Caco-2 (cell line): ENCODE measurements at regions not wholly inside any gene's neighbourhood (a gene's known extent, or its start where the extent isn't known, plus 50 kb on each side); places are given as distances from the start of the nearest gene placed in this dataset.
A peak's percentile ranks its signal among the peaks of the same experiment; 100 is the strongest.

Experiments
- BruUV-seq: library from RNA; stranded (reverse); fragments of 400-500 nt; replicated peaks from 2 replicates; lab custom pipeline; 2021; lab: Mats Ljungman, UMichigan
- CTCF ChIA-PET: fragments of 300-600 bp; sonication (Branson Sonifier 250); formaldehyde crosslinking; loops from one replicate; lab custom pipeline; 2022; ENCODE audit warnings: antibody characterized with exemption; lab: Charles Lee
- POLR2A ChIA-PET: fragments of 300-600 bp; sonication (Branson Sonifier 250); formaldehyde crosslinking; loops from one replicate; lab custom pipeline; 2022; ENCODE audit warnings: antibody characterized with exemption; lab: Charles Lee
- DNase-seq, 2 experiments: peaks; one replicate each; pipeline versions ENCODE4 v3.0.0 to v3.0.0-alpha.2; 2020 to 2022
- H3K27me3 ChIP-seq: replicated peaks from 2 replicates; pipeline ENCODE4 v1.6.0; 2011; ENCODE audit warnings: low read length; ENCODE audit not compliant: control insufficient read depth, insufficient read depth
- H3K36me3 ChIP-seq: 2 replicates; pipeline ENCODE4 v1.5.1; 2011; ENCODE audit warnings: low read length; ENCODE audit not compliant: control insufficient read depth, insufficient read depth
- H3K4me1 ChIP-seq: fragments of 250-450 bp; sonication (Bioruptor Pico); 2 replicates; pipeline ENCODE4 v1.5.1; 2020; ENCODE audit warnings: mild to moderate bottlenecking
- H3K4me3 ChIP-seq: 2 replicates; pipeline ENCODE4 v1.5.1; 2011; ENCODE audit warnings: low read depth, mild to moderate bottlenecking, control low read depth, low read length
- H3K9me3 ChIP-seq: fragments of 250-450 bp; sonication (Bioruptor Pico); 2 replicates; pipeline ENCODE4 v1.5.1; 2020; ENCODE audit warnings: mild to moderate bottlenecking, moderate library complexity
- H3K27ac Mint-ChIP-seq: one replicate; pipeline ENCODE4 v1.8.0; 2022; ENCODE audit warnings: mixed read lengths; ENCODE audit not compliant: unreplicated experiment
- H3K27me3 Mint-ChIP-seq: one replicate; pipeline ENCODE4 v1.8.0; 2022; ENCODE audit warnings: mixed read lengths; ENCODE audit not compliant: insufficient read depth, unreplicated experiment
- H3K36me3 Mint-ChIP-seq: one replicate; pipeline ENCODE4 v1.8.0; 2022; ENCODE audit warnings: mild to moderate bottlenecking, mixed read lengths; ENCODE audit not compliant: insufficient read depth, unreplicated experiment
- H3K4me1 Mint-ChIP-seq: one replicate; pipeline ENCODE4 v1.8.0; 2022; ENCODE audit warnings: low read depth, mixed read lengths; ENCODE audit not compliant: unreplicated experiment
- H3K4me3 Mint-ChIP-seq: one replicate; pipeline ENCODE4 v1.8.0; 2022; ENCODE audit warnings: mild to moderate bottlenecking, moderate library complexity, mixed read lengths; ENCODE audit not compliant: unreplicated experiment
- H3K9me3 Mint-ChIP-seq: one replicate; pipeline ENCODE4 v1.8.0; 2022; ENCODE audit warnings: mixed read lengths; ENCODE audit not compliant: unreplicated experiment
- CTCF ChIP-seq, 2 experiments: fragments of 200-600 bp in 1 of 2; IDR thresholded peaks; 1 replicate in 1 of 2; 2 replicates in 1 of 2; pipeline versions ENCODE4 v1.5.1 to v1.8.0; 2011 to 2022; ENCODE audit warnings: antibody characterized with exemption in 1 of 2, control low read depth in 1 of 2, inconsistent platforms in 1 of 2, low read depth in 1 of 2, low read length in 1 of 2, mild to moderate bottlenecking in 1 of 2, moderate library complexity in 1 of 2; ENCODE audit not compliant: insufficient read depth in 1 of 2, severe bottlenecking in 1 of 2, unreplicated experiment in 1 of 2
- intact Hi-C: fragments of 100-400 bp; cut with micrococcal nuclease; formaldehyde crosslinking; loops from one replicate; pipeline ENCODE4 v1.10.0; 2022; ENCODE audit not compliant: unreplicated experiment

- BruUV-seq = no TSS peak
- Mint-ChIP-seq H3K4me1 (no peaks in the 10 kb centered on the region), H3K27ac (no peak overlapping the region), H3K9me3 (no peaks in the 10 kb centered on the region), H3K27me3 (no peaks in the 10 kb centered on the region), H3K4me3 (peak overlapping the region; percentile 72), H3K36me3 (no peaks in the 10 kb centered on the region)
- H3K36me3 ChIP-seq = no peaks in the 10 kb centered on the region
- peaks cover 2% of the 10 kb centered on the region; the same call in 1 of the 2 replicates for H3K27me3 ChIP-seq
- CTCF ChIA-PET = interaction anchor here (0.6 to 1.0 kb wide), 4 partner anchors 68 to 147 kb away, joined by 3 read pairs; no protein-coding TSS in a partner anchor
- H3K9me3 ChIP-seq = no peaks in the 10 kb centered on the region
- DNase-seq = no peak
- no peak overlapping the region for H3K4me3 ChIP-seq
- no peaks in the 10 kb centered on the region for H3K4me1 ChIP-seq
- POLR2A ChIA-PET = no interaction called here
- intact Hi-C loops = no loop called here
- TF ChIP-seq CTCF (IDR thresholded peaks at IDR 0.05; ENCODE audit: insufficient read depth in 1 of 2, low read depth in 1 of 2, low read length in 1 of 2, severe bottlenecking in 1 of 2, unreplicated experiment in 1 of 2) = no peak
Measured at GRCh38 chr4:41359422-41359775, 102.7 kb downstream of the UCHL1 start.

GRCh38 chr4:41359836-41360213 is 103.1 kb downstream of the UCHL1 start:
- H3K4me3 Mint-ChIP-seq = peak overlapping the region; percentile 72
- DNase-seq = no peak
- Histone ChIP-seq H3K4me3 (peak overlapping the region; percentile 62), H3K36me3 (no peaks in the 10 kb centered on the region), H3K9me3 (no peaks in the 10 kb centered on the region), H3K4me1 (no peaks in the 10 kb centered on the region), H3K27me3 (peaks cover 2% of the 10 kb centered on the region; the same call in 1 of the 2 replicates)
- no peaks in the 10 kb centered on the region for H3K27me3 Mint-ChIP-seq
- no TSS peak for BruUV-seq
- intact Hi-C loops = loop anchor here (10.0 kb wide), 1 partner anchor 305 kb away; no protein-coding TSS in a partner anchor
- H3K4me1 Mint-ChIP-seq = no peaks in the 10 kb centered on the region
- POLR2A ChIA-PET = no interaction called here
- no peaks in the 10 kb centered on the region for H3K9me3 Mint-ChIP-seq
- TF ChIP-seq CTCF (IDR thresholded peaks at IDR 0.05; ENCODE audit: insufficient read depth in 1 of 2, low read depth in 1 of 2, low read length in 1 of 2, severe bottlenecking in 1 of 2, unreplicated experiment in 1 of 2) = no peak
- no peak overlapping the region for H3K27ac Mint-ChIP-seq
- CTCF ChIA-PET = no interaction called here
- no peaks in the 10 kb centered on the region for H3K36me3 Mint-ChIP-seq

GRCh38 chr4:41360214-41360920 is 103.6 kb downstream of the UCHL1 start:
- CTCF ChIA-PET = no interaction called here
- Histone ChIP-seq H3K36me3 (no peaks in the 10 kb centered on the region), H3K4me3 (peak overlapping the region; percentile 62), H3K4me1 (no peaks in the 10 kb centered on the region), H3K9me3 (no peaks in the 10 kb centered on the region), H3K27me3 (peaks cover 2% of the 10 kb centered on the region; the same call in 1 of the 2 replicates)
- peak; percentile 52 to 67 for DNase-seq
- POLR2A ChIA-PET = no interaction called here
- TF ChIP-seq CTCF (IDR thresholded peaks at IDR 0.05; ENCODE audit: insufficient read depth in 1 of 2, low read depth in 1 of 2, low read length in 1 of 2, severe bottlenecking in 1 of 2, unreplicated experiment in 1 of 2) = no peak
- Mint-ChIP-seq H3K4me1 (no peaks in the 10 kb centered on the region), H3K27me3 (no peaks in the 10 kb centered on the region), H3K36me3 (no peaks in the 10 kb centered on the region), H3K4me3 (peak overlapping the region; percentile 72), H3K27ac (no peak overlapping the region), H3K9me3 (no peaks in the 10 kb centered on the region)
- intact Hi-C loops = loop anchor here (10.0 kb wide), 1 partner anchor 304 kb away; no protein-coding TSS in a partner anchor
- BruUV-seq = no TSS peak
